ENCODE measurements at regions not wholly inside any gene's neighbourhood (a gene's known extent, or its start where the extent isn't known, plus 50 kb on each side); places are given as distances from the start of the nearest gene placed in this dataset.

DNA sequence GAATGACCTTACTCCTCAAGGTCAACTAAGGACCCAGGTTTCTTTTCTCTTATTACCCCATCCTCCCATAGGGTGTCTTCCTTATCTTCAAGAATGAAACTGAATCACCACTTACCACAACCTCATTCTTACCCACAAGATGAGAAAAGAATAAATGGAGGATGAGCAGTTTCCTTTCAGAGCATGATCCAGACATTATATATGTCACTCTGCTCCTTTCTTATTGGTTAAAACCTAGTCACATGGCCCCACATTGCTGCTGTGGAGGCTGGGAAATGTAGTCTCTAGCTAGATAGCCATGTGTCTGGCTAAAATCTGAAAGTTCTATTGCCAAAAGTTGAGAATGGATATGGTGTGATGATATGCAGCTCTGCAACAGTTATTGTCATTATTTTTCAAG, 62.4 kb upstream of the RAI2 start:
- DNase-seq (ENCODE audit: low spot score) = no peak

DNA sequence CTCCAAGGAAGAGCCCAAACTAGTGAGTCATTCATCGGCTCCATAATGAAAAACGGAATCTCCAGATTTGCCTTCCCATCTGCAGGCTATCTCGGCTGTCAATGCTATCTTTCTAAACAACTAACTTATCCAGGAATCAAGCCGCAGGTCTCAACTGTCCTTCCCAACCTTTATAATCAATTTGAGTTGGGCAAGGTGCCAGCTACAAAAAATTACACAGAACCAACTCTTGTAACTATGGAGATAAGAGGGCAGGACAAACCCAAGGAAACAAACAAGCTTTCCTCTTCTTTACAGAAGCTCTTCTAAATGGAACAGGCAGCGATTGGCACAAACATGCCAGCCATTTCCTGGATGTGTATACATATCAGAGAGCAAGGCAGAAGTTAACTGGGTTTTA, 61.2 kb upstream of the RAI2 start:
- DNase-seq (ENCODE audit: low spot score) = peak; percentile 50

DNA sequence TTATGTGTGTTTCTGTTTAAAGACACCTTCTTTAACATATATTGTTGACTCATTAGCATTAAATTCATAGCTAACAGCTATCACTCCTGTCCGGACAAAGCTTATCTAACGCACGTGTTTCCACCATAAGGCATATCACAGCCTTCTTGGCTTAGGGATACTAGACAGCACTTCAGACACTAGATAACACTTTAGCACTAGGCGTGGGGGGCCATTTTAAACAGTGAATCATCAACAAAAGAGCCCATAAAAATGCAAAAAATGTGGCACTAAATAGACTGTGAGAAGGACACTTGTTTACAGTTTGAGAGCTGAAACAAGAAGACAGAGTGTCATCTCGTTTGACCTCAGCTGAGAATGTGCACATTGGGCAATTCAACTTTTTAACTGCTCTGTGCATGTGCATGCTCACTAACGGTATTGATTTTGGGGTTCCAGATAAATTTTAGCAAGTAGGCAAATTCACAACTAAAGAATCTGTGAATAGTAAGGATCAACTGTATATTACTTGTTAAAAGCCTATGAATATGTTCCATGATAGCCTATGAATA, 58.9 kb upstream of the RAI2 start:
- DNase-seq (ENCODE audit: low spot score) = no peak

DNA sequence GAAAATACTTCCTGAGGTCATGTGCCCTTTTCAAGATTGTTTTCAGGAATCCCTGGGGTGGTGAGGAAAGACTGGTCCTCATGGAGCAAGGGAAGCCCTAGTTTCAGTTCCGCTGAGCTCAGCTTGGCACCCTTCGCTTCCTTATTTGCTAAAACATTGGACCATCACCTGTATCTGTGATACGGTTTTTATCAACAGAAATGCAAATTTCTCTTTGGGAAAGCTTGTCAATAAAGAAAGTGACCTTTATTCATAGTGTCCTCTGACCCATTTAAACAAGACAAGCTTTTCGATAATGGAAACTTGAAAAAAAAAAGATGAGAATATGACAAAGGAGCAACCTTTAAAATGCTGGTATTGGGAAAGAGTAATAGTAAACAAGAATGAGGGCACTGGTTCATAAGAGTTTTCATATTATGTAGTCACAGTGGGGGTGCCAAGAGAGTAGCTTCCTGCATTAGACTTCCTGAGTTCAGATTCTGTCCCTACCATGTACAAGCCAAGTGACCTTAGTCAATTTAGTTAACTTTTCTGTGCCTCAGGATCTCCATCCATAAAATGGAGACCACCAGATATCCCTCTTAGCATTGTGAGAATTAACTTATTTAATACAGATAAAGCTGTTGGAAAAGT, 57.0 kb upstream of the RAI2 start:
- no peak for DNase-seq (ENCODE audit: low spot score)

DNA sequence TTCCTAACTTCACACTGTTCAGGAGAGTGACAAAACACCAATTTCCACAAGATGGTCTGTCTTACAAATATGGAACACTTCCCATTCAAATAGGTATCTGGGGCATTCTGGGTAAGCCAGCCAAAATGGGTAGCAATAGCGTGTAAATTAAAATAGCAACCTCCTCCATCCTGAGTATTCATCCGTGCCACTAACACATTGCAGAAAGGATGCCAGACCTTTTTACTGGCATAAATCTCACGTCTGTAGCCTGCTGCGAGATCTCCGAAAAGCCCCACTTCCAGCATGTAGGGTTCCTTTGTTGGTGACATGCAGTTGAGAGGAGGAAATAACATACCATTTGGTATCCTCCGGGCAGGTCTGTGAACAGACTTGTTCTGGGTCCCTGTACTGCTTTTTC, 52.7 kb upstream of the RAI2 start:
- peak; percentile 9 for DNase-seq (ENCODE audit: low spot score)

Measured in umbilical cord (tissue), 1 donor.